ENCODE measurements at regions not wholly inside any gene's neighbourhood (a gene's known extent, or its start where the extent isn't known, plus 50 kb on each side); places are given as distances from the start of the nearest gene placed in this dataset.
"Not testable (repeated sequence)": the region's sequence is repeated elsewhere in the genome, so short reads cannot be mapped to it uniquely, and the experiment has no call there.

DNA sequence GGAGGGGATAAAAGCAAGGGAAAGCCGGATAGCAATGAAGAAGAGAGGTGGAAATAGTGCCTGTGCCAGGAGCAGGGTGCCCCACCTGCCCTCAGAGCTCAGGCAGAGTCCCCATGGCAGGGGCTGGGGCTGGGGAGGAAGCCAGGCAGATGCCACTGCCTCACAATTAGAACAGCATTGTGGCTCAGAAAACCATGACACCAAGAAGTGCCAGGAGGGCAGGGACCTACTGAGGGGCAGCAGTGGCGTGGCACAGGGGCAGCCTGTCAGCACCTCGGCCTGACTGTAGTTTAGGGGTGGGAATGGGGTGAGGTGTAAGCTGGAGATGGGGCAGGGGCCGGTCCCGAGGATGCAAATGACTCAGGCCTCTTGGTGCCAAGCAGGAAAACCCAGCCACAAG is 532.1 kb upstream of the B3GAT1 start:
- DNase-seq (ENCODE audit: low read depth) = no peak

GRCh38 chr11:134943544-134943943 is 531.5 kb upstream of the B3GAT1 start:
- DNase-seq (ENCODE audit: low read depth) = no peak

GRCh38 chr11:134942681-134943080 is 530.6 kb upstream of the B3GAT1 start:
- DNase-seq (ENCODE audit: low read depth) = peak; percentile 7

- peak; percentile 16 for DNase-seq (ENCODE audit: low read depth)
These were observed 530.0 kb upstream of the B3GAT1 start for GRCh38 chr11:134941936-134942600.

DNA sequence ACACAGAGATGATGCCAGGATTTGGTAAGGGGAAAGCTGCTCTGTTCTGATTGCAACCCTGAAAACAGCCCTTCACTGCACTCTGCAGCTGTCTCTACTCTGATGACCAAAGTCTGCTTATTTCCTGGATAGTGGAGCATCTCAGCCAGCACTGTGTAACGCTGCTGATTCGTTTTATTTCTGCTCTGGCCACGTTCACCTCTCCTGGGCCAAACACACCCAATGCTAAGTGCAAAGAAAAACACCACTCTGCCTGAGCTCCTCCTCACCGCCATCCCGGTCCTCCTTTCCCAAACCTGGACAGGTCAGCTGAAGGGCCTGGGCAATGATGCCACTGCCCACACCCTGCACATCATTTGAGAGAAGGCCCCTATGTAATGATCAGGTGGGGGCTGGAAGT is 529.3 kb upstream of the B3GAT1 start:
- no peak for DNase-seq (ENCODE audit: low read depth)

- DNase-seq (ENCODE audit: low read depth) = no peak
These were observed 528.5 kb upstream of the B3GAT1 start for GRCh38 chr11:134940441-134941126.

GRCh38 chr11:134939905-134940304 is 527.9 kb upstream of the B3GAT1 start:
- DNase-seq (ENCODE audit: low read depth) = no peak

DNA sequence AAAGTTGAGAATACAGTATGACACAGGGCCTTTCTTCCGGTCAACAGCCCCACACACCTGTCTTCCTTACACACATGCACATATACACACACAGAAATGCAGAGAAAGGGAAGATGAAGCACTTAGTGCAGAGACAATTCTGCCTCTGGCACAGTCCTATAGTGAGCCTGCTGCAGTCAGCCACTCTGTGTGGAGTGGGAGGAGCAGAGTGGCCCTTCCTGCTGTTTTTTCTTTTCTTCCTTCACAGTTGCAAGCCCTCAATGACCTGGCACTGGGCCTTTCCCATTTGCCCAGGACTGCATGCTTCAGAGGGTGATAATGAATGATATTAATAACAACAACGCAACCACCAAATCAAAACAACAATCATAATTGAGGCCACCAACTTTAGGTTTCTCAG is 527.0 kb upstream of the B3GAT1 start:
- no peak for DNase-seq (ENCODE audit: low read depth)

- DNase-seq (ENCODE audit: low read depth) = no peak
These were observed 526.2 kb upstream of the B3GAT1 start for GRCh38 chr11:134938212-134938611.

DNA sequence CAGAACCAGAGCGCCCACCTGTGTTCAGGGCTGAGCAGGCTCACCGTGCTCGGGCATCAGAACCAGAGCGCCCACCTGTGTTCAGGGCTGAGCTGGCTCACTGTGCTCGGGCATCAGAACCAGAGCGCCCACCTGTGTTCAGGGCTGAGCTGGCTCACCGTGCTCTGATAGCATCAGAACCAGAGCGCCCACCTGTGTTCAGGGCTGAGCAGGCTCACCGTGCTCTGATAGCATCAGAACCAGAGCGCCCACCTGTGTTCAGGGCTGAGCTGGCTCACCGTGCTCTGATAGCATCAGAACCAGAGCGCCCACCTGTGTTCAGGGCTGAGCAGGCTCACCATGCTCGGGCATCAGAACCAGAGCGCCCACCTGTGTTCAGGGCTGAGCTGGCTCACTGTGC is 525.2 kb upstream of the B3GAT1 start:
- DNase-seq (ENCODE audit: low read depth) = not testable (repeated sequence)

GRCh38 chr11:134932761-134933160 is 520.7 kb upstream of the B3GAT1 start:
- DNase-seq (ENCODE audit: low read depth) = no peak

DNA sequence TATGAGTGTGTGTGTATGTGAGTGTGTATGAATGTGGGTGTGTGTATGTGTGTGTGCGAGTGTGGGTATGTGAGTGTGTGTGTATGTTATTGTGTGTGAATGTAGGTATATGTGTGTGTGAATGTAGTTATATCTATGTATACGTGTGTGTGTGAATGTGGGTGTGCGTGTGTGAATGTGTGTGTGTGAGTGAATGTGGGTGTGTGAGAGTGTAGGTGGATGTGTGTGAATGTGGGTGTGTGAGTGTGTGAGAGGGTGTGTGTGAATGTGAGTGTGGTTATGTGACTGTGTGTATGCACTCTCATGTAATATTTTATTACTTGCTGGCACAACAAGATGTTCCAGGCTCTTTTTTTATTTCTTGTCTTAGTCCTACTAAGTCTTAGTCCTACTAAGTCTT is 513.4 kb upstream of the B3GAT1 start:
- DNase-seq (ENCODE audit: low read depth) = no peak

DNA sequence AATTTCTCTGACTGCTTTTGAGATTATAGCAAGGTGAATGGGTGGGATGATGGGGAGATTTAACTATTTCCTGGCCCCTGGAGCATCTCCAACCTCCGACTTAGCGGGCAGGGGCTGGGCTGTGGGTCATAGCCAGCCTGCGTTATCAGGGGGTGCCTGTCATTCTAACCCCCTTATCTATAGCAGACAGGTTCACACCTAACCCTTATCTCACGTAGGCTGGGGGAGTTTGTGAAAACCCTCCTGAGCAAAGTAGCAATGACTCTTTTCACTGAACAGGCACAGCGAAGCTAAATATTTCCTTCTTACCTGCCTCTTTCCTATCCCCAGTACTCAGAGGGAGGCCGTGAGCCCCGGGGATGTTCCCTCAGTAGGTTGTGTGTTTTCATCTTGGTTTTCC is 511.4 kb upstream of the B3GAT1 start:
- no peak for DNase-seq (ENCODE audit: low read depth)

DNA sequence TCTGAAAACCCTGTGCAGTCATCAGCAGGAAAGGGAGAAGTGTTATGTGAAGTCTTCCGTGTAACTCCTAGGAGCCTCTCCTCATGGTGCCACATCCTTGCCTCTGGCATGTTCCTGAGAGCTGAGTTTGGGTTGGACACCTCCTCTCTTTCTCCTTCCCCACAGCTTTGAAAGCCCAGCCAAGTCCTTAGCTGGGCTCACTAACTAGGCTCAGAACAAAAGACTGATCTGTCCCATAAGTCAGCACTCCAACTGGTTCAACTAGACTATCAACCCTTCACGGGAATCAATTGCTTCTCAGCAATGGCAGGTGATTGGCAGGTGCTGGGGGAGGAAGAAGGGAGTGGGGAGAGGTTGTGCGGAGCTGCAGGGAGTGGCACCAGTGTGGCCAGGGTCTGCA is 509.9 kb upstream of the B3GAT1 start:
- no peak for DNase-seq (ENCODE audit: low read depth)

DNA sequence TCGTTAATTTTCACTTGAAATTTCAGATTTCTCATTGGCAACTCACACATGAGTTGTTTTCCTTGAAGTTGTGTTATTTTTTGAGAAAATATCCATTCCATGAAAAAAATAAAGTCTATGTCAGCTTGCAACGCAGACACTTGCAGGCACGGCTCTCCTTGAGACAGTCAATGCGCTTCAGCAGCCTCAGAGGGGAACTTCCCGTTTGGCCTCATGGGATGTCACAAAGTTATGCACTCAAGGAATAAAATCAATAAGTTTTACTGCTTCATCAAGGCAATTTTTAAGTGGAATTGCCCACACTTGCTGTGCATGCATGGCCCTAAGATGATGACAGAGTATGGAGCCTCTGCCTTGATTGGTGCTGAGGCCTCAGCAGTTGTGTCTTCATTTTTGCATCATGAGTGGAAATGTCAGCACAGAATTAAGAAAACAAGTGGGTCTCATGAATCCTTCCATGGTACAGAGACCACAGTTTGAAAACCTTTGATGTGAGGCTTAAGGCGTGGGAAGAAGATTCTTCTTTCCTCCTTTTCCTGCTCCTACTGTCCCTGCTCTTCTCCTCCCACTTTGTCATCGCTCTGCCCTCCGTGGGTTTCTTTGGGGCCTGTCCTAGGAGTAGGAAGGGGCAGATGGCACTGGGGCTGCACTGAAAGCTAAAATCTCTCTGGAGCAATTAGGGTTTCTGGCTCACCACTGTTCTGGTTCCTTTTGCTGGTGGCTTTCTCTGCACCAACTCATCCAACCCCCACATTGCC is 509.0 kb upstream of the B3GAT1 start:
- no peak for DNase-seq (ENCODE audit: low read depth)

DNA sequence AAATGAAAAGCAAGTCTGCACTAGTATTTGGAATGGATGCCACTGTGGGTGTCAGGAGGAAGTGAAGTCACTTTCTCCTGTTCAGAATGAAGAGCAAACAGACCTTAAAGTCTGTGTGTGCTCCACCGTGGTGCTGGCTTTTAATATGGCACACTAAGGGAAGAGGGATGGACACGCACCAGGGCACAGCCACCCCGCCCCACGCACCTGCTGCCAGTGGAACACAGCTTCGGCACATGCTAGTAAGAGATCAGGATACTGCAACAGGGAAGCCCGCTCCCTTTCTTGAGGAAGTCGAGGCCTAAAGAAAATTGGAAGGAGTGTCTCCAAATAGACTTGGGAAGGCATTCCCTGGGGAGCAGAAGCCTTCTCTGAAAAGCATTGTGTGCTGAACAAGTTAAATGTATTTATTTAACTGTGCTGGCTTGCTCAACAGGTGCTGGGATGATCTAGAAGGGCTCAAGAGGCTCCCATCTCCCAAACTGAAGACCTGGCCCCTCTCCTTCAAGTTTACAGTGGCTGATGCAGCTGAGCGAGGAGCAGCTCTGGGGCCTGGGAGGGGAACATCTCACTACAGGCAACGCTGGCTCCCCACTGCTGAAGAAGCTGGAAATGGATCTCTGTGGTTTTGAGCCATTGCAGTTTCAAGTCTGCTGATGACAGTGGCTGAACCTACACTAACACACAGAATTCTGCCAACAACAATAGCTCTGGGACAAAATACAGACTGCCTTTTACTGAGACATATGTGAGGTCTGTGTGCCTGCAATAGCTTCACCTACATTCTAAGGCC is 504.6 kb upstream of the B3GAT1 start:
- no peak for DNase-seq (ENCODE audit: low read depth)

GRCh38 chr11:134915881-134916280 is 503.8 kb upstream of the B3GAT1 start:
- no peak for DNase-seq (ENCODE audit: low read depth)

DNA sequence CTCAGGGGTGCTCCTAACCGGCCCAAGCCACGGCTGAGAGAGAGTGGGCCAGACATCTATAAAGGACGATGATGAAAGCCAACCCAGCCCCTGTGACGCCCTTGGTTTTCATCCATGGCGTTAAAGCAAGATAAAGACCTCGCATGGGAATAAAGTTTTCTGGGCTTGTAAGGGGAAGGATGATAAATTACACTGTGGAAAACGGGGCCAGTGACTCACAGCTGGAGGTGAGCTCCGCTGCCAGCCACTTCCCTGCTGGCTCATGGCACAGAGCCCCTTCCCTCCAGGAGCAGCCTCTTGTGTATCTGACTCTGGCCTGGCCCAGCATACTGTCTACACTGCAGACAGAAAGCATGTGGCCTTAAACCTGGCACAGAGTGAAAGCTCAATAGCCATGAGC is 503.2 kb upstream of the B3GAT1 start:
- DNase-seq (ENCODE audit: low read depth) = no peak

DNA sequence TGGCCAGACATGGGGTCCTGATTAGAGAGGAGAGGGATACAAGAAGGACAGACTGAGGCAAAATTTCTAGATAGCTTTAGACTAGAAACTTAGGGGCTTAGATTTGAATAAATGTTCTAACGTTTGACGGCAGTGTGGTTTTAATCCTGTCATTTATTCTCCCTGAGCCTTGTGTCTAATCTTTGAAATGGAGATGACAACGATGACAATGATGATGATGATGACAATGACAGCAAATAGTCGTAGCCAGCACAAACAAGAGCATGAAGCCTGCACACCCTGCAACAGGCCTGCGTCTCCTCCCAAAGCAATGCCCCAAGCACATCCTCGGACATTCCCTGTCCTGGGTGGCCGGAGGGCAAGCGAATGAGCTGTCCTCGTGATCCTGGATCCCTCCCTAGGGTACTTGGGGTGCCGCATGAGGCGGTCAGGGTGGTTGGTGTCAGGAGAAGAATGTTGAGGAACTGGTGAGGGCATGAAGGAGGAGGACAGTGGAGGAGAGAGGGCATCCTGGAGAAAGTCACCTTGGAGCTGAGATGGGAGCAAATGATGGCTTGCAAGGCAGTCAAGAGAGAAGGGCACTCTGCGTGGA is 502.1 kb upstream of the B3GAT1 start:
- DNase-seq (ENCODE audit: low read depth) = no peak

- DNase-seq (ENCODE audit: low read depth) = no peak
These were observed 501.3 kb upstream of the B3GAT1 start for GRCh38 chr11:134913391-134913790.

- no peak for DNase-seq (ENCODE audit: low read depth)
These were observed 499.6 kb upstream of the B3GAT1 start for GRCh38 chr11:134911514-134912180.

Measured in iris pigment epithelial cell (primary cell).